GM12874 (cell line): ENCODE measurements at regions not wholly inside any gene's neighbourhood (a gene's known extent, or its start where the extent isn't known, plus 50 kb on each side); places are given as distances from the start of the nearest gene placed in this dataset.

Experiments used
- CTCF ChIP-seq: IDR thresholded peaks from 2 replicates; pipeline ENCODE4 v1.5.1; 2011; ENCODE audit warnings: low read depth, mild to moderate bottlenecking, control low read depth, low read length, moderate library complexity; ENCODE audit not compliant: insufficient read depth

DNA sequence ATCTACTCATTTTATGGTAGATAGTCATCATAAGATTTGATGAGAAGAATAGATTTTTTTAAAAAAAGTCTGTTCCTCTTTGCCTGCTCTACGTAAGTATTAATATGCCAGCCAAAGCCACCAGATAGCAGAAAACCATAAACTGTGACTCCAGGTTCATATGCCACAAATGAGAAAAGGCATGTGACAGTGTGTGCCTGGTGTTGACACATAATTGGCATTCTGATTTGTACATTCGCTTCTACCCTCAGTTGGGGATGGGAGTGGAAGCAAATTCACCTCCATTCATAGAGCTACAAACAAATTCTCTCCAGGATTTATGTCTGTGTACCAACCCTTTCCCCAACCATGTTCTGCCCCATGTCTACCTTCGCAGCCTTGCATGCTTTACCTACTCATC is 391.6 kb downstream of the PMP22 start:
- no peak for TF ChIP-seq CTCF

GRCh38 chr17:14871921-14872320 is 393.2 kb downstream of the PMP22 start:
- TF ChIP-seq CTCF, result no peak

DNA sequence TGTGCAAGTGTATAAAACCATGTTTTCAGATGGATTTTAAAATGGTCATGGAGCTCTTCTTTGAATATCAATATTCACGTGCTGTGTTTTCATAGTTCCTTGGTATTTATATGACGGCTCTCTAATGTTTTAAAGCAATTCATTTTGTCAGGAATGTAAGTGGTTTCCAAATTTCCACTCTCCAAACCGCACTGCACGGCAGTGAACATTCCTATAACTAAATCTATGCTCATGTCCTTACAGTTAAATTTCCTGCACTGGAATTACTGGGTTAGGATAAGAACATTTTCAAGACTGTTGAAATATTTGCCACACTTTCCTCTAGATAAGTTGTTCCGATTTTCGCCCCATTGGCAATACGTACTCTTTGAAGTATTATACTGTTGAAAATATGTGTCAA is 398.9 kb downstream of the PMP22 start:
- no peak for TF ChIP-seq CTCF

DNA sequence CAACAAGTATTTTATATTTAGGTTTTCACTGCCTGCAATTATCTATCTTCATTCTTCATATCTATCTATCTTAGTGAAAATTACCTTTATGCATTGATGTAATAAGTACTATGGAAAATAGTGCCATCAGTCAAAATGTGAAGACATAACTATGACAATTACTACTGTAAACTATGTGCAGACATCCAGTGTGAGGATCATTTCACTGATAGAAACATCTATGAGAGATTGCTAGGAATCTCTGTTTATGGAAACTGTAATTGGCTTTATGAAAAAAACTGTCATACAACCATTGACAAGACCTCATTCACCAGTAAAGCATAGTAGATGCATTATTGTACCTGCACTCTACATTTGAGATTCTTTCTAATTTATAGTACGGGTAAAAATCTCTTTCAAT is 401.0 kb downstream of the PMP22 start:
- no peak for TF ChIP-seq CTCF

DNA sequence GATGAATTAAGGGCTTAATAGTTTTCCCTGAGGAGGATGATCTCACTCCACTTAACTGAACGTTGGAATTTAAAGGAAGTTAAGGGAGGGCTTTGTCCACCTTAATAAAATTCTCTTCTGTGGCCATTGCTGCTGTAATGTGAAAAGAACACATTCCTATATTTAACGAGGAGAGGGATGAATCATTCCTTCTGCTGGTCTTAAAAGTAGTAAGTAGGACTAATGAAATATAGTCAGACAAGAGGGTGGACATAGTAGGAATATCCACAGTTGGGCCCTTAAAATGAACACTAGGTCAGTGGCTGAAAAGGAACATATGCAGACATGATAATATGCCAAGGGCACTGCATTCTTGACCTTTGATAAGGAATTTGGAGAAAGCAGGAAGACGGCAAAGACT is 405.6 kb downstream of the PMP22 start:
- no peak for TF ChIP-seq CTCF

DNA sequence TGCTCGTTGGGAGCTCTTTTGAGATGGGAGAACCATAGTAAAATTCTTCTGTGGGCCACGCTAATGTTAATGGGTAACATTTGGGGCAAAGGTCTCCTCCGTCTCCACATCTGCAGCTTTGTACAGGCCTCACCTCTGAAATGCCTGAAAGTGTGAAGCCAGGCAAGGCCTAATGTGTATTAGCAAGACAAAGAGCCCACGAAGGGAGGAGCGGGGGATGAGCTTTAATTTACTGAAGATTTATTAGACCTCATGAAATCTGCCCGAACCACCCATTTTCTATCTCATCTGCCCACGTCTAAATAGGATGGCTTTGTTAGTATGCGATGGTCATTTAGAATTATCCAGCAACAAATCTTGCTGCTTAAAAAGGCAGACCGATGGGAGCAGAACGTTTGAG is 408.9 kb downstream of the PMP22 start:
- TF ChIP-seq CTCF, result no peak

GRCh38 chr17:14854691-14855090 is 410.4 kb downstream of the PMP22 start:
- no peak for TF ChIP-seq CTCF
